Astrocyte (in vitro differentiated cells and primary cell): ENCODE measurements at regions not wholly inside any gene's neighbourhood (a gene's known extent, or its start where the extent isn't known, plus 50 kb on each side); places are given as distances from the start of the nearest gene placed in this dataset.

Source experiments
- DNase-seq: peaks from one replicate; pipeline ENCODE4 v3.0.0-alpha.2; 2010; ENCODE audit warnings: low read depth
- FAIRE-seq: peaks from 2 replicates; lab custom pipeline; 2011; peaks lifted over from hg19 to GRCh38; lab: Jason Lieb, UNC
- H2AFZ ChIP-seq: 2 replicates; pipeline ENCODE4 v1.6.0; 2012; ENCODE audit warnings: low read depth, low read length, inconsistent platforms
- H3K27ac ChIP-seq: 2 replicates; pipeline ENCODE4 v1.5.1; 2011; ENCODE audit warnings: low read depth, low read length, inconsistent platforms
- H3K27me3 ChIP-seq: 2 replicates; pipeline ENCODE4 v1.6.0; 2011; ENCODE audit warnings: low read length, inconsistent platforms; ENCODE audit not compliant: insufficient read depth
- H3K36me3 ChIP-seq: 2 replicates; pipeline ENCODE4 v1.5.1; 2011; ENCODE audit warnings: low read length, inconsistent platforms; ENCODE audit not compliant: insufficient read depth
- H3K4me1 ChIP-seq: 2 replicates; pipeline ENCODE4 v1.5.1; 2011; ENCODE audit warnings: low read length, inconsistent platforms; ENCODE audit not compliant: insufficient read depth
- H3K4me2 ChIP-seq: 2 replicates; pipeline ENCODE4 v1.6.0; 2012; ENCODE audit warnings: low read length, inconsistent platforms
- H3K4me3 ChIP-seq: 2 replicates; pipeline ENCODE4 v1.5.1; 2011; ENCODE audit warnings: low read depth, mild to moderate bottlenecking, low read length, inconsistent platforms; ENCODE audit not compliant: insufficient read depth
- H3K79me2 ChIP-seq: 2 replicates; pipeline ENCODE4 v1.6.0; 2012; ENCODE audit warnings: mild to moderate bottlenecking, low read length, inconsistent platforms; ENCODE audit not compliant: insufficient read depth
- H3K9ac ChIP-seq: 2 replicates; pipeline ENCODE4 v1.6.0; 2012; ENCODE audit warnings: mild to moderate bottlenecking, low read length, inconsistent platforms
- H3K9me3 ChIP-seq: 2 replicates; pipeline ENCODE4 v1.5.1; 2012; ENCODE audit warnings: low read depth, mild to moderate bottlenecking, low read length, inconsistent platforms; ENCODE audit not compliant: insufficient read depth
- H4K20me1 ChIP-seq: 2 replicates; pipeline ENCODE4 v1.6.0; 2012; ENCODE audit warnings: low read length, inconsistent platforms; ENCODE audit not compliant: insufficient read depth
- H3K27ac Mint-ChIP-seq: one replicate; pipeline ENCODE4 v1.8.0; 2021; ENCODE audit warnings: mild to moderate bottlenecking, mixed read lengths; ENCODE audit not compliant: unreplicated experiment
- H3K27me3 Mint-ChIP-seq: one replicate; pipeline ENCODE4 v1.8.0; 2021; ENCODE audit warnings: low read depth, mixed read lengths; ENCODE audit not compliant: unreplicated experiment
- H3K36me3 Mint-ChIP-seq: one replicate; pipeline ENCODE4 v1.8.0; 2021; ENCODE audit warnings: low read depth, mixed read lengths; ENCODE audit not compliant: unreplicated experiment
- H3K4me1 Mint-ChIP-seq: one replicate; pipeline ENCODE4 v1.8.0; 2021; ENCODE audit warnings: low read depth, mixed read lengths; ENCODE audit not compliant: unreplicated experiment
- H3K4me3 Mint-ChIP-seq: one replicate; pipeline ENCODE4 v1.8.0; 2021; ENCODE audit warnings: mild to moderate bottlenecking, moderate library complexity, mixed read lengths; ENCODE audit not compliant: unreplicated experiment
- H3K9me3 Mint-ChIP-seq: one replicate; pipeline ENCODE4 v1.8.0; 2021; ENCODE audit warnings: mild to moderate bottlenecking, mixed read lengths; ENCODE audit not compliant: unreplicated experiment
- CTCF ChIP-seq: IDR thresholded peaks from 2 replicates; pipeline ENCODE4 v1.5.1; 2011; ENCODE audit warnings: low read depth, mild to moderate bottlenecking, inconsistent platforms, low read length, moderate library complexity; ENCODE audit not compliant: insufficient read depth
- EZH2 ChIP-seq: IDR thresholded peaks from 2 replicates; pipeline ENCODE4 v1.6.1; 2012; ENCODE audit warnings: mild to moderate bottlenecking, low read length, inconsistent platforms; ENCODE audit not compliant: insufficient read depth

DNA sequence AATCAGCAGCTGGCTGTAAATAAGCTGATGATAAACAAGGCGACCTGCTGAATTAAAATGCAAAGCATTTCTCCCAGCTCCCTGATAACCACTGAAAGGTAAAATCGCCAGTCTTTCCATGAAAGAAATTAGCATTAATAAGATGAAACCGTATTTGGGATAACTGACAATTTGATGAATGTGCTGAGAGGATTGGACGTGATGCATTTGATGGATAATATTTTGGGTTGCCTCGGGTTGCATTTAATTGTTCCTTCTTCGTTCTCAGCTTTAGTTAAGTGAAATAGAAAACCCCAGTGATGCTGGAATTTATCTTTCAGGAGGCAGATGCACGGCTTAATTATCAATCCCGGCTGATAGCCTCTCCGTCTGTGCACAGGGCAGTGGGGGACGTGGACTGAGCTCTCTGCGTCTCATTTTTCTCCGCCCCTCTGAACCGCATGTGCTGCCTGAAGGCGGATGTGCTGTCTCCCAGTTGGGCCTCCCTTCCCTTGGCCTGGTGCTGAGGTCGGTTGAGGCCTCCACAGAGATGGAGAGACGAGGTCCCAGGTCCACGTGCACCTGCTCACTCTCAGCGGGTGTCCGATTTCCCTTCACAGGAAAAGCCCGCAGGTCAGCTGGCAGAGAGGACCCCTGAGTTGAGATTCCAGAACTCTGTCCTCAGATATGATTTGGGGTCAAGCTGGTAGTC, 846.2 kb downstream of the BRD1 start:
- Histone ChIP-seq H3K36me3 (no peaks in the 10 kb centered on the region), H3K4me2 (no peak overlapping the region), H2AFZ (no peak overlapping the region), H3K4me3 (no peak overlapping the region), H3K27me3 (no peaks in the 10 kb centered on the region), H3K9me3 (peaks cover 9% of the 10 kb centered on the region), H3K4me1 (no peaks in the 10 kb centered on the region), H3K79me2 (no peaks in the 10 kb centered on the region), H3K9ac (no peak overlapping the region), H4K20me1 (no peaks in the 10 kb centered on the region), H3K27ac (no peak overlapping the region)
- Mint-ChIP-seq H3K36me3 (no peaks in the 10 kb centered on the region), H3K4me3 (no peak overlapping the region), H3K27ac (no peak overlapping the region), H3K4me1 (no peaks in the 10 kb centered on the region), H3K27me3 (peaks cover 26% of the 10 kb centered on the region), H3K9me3 (peaks cover 8% of the 10 kb centered on the region)
- TF ChIP-seq CTCF (no peak), EZH2 (no peak)
- DNase-seq (no peak), FAIRE-seq (no peak)

DNA sequence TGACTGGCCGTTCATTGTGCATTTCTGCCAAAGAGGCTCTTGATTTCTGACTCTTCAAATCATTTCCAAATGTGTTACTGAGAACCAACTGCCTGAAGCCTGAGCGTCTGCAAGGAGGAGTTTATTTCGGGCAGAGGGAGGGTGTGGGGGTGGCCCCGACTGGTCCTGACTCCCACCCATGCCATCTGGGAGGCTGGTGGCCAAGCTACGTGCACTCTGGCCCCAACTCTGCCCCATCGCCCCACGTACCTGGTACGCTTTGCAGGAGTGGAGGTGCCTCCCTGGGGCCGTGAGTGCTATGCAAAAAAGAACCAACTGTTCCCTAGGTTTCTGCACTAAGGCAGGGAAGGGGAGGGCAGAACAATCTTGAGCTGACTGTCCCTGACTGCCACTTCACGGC, 846.8 kb downstream of the BRD1 start:
- H3K4me3 Mint-ChIP-seq, result no peak overlapping the region
- no peaks in the 10 kb centered on the region for H3K4me1 Mint-ChIP-seq
- peaks cover 8% of the 10 kb centered on the region for H3K9me3 Mint-ChIP-seq
- no peak overlapping the region for H3K4me3 ChIP-seq
- H3K4me1 ChIP-seq, result no peaks in the 10 kb centered on the region
- no peak overlapping the region for H3K9ac ChIP-seq
- no peaks in the 10 kb centered on the region for H3K36me3 Mint-ChIP-seq
- no peaks in the 10 kb centered on the region for H3K79me2 ChIP-seq
- H3K4me2 ChIP-seq, result no peak overlapping the region
- no peaks in the 10 kb centered on the region for H3K27me3 ChIP-seq
- H3K27ac ChIP-seq, result no peak overlapping the region
- FAIRE-seq (no peak), DNase-seq (no peak)
- H3K36me3 ChIP-seq, result no peaks in the 10 kb centered on the region
- H4K20me1 ChIP-seq, result no peaks in the 10 kb centered on the region
- peaks cover 31% of the 10 kb centered on the region for H3K27me3 Mint-ChIP-seq
- peaks cover 9% of the 10 kb centered on the region for H3K9me3 ChIP-seq
- TF ChIP-seq CTCF, result no peak
- no peak for TF ChIP-seq EZH2
- H3K27ac Mint-ChIP-seq, result no peak overlapping the region
- H2AFZ ChIP-seq, result no peak overlapping the region

DNA sequence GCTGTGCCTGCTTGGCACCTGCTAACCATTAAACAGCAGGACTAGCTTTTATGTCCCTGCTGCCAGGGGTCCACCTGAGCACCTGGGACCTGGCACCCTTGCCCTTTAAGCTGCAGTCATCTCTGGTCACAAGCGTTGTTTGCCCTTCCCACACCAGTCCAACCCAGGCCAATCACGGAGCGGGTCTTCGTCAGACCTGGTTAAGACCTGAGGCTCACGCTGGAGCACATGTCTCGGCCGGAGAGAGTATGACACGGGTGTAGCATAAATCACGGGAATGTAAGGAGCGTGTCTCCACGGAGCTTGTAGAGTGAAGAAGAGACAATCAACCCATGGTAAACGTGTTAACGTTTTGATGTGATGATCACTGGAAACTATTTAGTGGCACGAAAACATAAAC, 847.3 kb downstream of the BRD1 start:
- Histone ChIP-seq H3K27me3 (no peaks in the 10 kb centered on the region), H3K9ac (no peak overlapping the region), H3K79me2 (no peaks in the 10 kb centered on the region), H3K27ac (no peak overlapping the region), H3K4me3 (no peak overlapping the region), H3K9me3 (peaks cover 9% of the 10 kb centered on the region), H3K4me1 (no peaks in the 10 kb centered on the region), H4K20me1 (no peaks in the 10 kb centered on the region), H3K4me2 (no peak overlapping the region), H3K36me3 (no peaks in the 10 kb centered on the region), H2AFZ (no peak overlapping the region)
- DNase-seq, result no peak
- Mint-ChIP-seq H3K27me3 (peaks cover 34% of the 10 kb centered on the region), H3K27ac (no peak overlapping the region), H3K9me3 (peaks cover 8% of the 10 kb centered on the region), H3K4me1 (no peaks in the 10 kb centered on the region), H3K4me3 (no peak overlapping the region), H3K36me3 (no peaks in the 10 kb centered on the region)
- no peak for TF ChIP-seq EZH2
- TF ChIP-seq CTCF, result no peak
- FAIRE-seq, result no peak
